AG10803 (cell line): ENCODE measurements at regions not wholly inside any gene's neighbourhood (a gene's known extent, or its start where the extent isn't known, plus 50 kb on each side); places are given as distances from the start of the nearest gene placed in this dataset.

Source experiments
- DNase-seq: peaks from one replicate; pipeline ENCODE4 v3.0.0; 2010; ENCODE audit warnings: low read depth
- H3K4me3 ChIP-seq: 2 replicates; pipeline ENCODE4 v1.5.1; 2011; ENCODE audit warnings: mild to moderate bottlenecking, low read length, control low read depth
- CTCF ChIP-seq: conservative IDR thresholded peaks from 2 replicates; pipeline ENCODE4 v1.5.1; 2011; ENCODE audit warnings: mild to moderate bottlenecking, low read length, control low read depth, inconsistent platforms

GRCh38 chr1:79874289-79874688 lies 867.8 kb upstream of the ADGRL4 start:
- no peak for TF ChIP-seq CTCF
- no peak overlapping the region for H3K4me3 ChIP-seq
- DNase-seq, result no peak

GRCh38 chr1:79859212-79859948 lies 852.9 kb upstream of the ADGRL4 start:
- peak; percentile 91 for DNase-seq
- H3K4me3 ChIP-seq, result no peak overlapping the region
- TF ChIP-seq CTCF, result no peak

- no peak for DNase-seq
- no peak for TF ChIP-seq CTCF
- no peak overlapping the region for H3K4me3 ChIP-seq
These were observed 845.5 kb upstream of the ADGRL4 start for GRCh38 chr1:79852004-79852403.

- peak; percentile 4 for DNase-seq
- no peak for TF ChIP-seq CTCF
- H3K4me3 ChIP-seq, result no peak overlapping the region
These were observed 842.9 kb upstream of the ADGRL4 start for GRCh38 chr1:79849388-79849787.

GRCh38 chr1:79848316-79848715 lies 841.8 kb upstream of the ADGRL4 start:
- no peak overlapping the region for H3K4me3 ChIP-seq
- DNase-seq, result peak; percentile 0
- TF ChIP-seq CTCF, result no peak

- no peak for TF ChIP-seq CTCF
- DNase-seq, result no peak
- no peak overlapping the region for H3K4me3 ChIP-seq
These were observed 841.2 kb upstream of the ADGRL4 start for GRCh38 chr1:79847700-79848099.

GRCh38 chr1:79845936-79846335 lies 839.4 kb upstream of the ADGRL4 start:
- no peak for TF ChIP-seq CTCF
- peak; percentile 4 for DNase-seq
- no peak overlapping the region for H3K4me3 ChIP-seq
